PC-9 (cell line): ENCODE measurements at regions not wholly inside any gene's neighbourhood (a gene's known extent, or its start where the extent isn't known, plus 50 kb on each side); places are given as distances from the start of the nearest gene placed in this dataset.
A peak's percentile ranks its signal among the peaks of the same experiment; 100 is the strongest.
"Not testable (repeated sequence)": the region's sequence is repeated elsewhere in the genome, so short reads cannot be mapped to it uniquely, and the experiment has no call there.

ENCODE experiments used
- BruUV-seq: library from RNA; stranded (reverse); fragments of 400-500 nt; replicated peaks from 2 replicates; lab custom pipeline; 2021; lab: Mats Ljungman, UMichigan
- CTCF ChIA-PET: fragments of 300-600 bp; sonication (Branson Sonifier 250); formaldehyde crosslinking; loops from one replicate; lab custom pipeline; 2022; ENCODE audit warnings: antibody characterized with exemption; lab: Charles Lee
- POLR2A ChIA-PET: fragments of 300-600 bp; sonication (Branson Sonifier 250); formaldehyde crosslinking; loops from one replicate; lab custom pipeline; 2022; ENCODE audit warnings: antibody characterized with exemption; ENCODE audit not compliant: unreplicated experiment; lab: Charles Lee
- DNase-seq, 2 experiments: peaks; one replicate each; pipeline versions ENCODE4 v3.0.0 to v3.0.0-alpha.2; 2015 to 2022; ENCODE audit warnings: mixed read lengths in 1 of 2
- H2AFZ ChIP-seq: fragments of 200-600 bp; sonication (generic); 2 replicates; pipeline ENCODE4 v1.8.1; 2017; ENCODE audit warnings: antibody characterized with exemption
- H3F3A ChIP-seq: fragments of 200-600 bp; sonication (generic); 2 replicates; pipeline ENCODE4 v1.8.1; 2017; ENCODE audit warnings: antibody characterized with exemption, mild to moderate bottlenecking, low read depth; ENCODE audit not compliant: insufficient read depth
- H3K27ac ChIP-seq: fragments of 200-600 bp; sonication (generic); 2 replicates; pipeline ENCODE4 v1.6.1; 2016; ENCODE audit warnings: mixed run types
- H3K27me3 ChIP-seq: fragments of 200-600 bp; sonication (generic); 2 replicates; pipeline ENCODE4 v1.6.1; 2016; ENCODE audit warnings: low read depth, mixed run types; ENCODE audit not compliant: insufficient read depth
- H3K36me3 ChIP-seq: fragments of 200-600 bp; sonication (generic); 2 replicates; pipeline ENCODE4 v1.6.1; 2016; ENCODE audit warnings: low read depth, mixed run types
- H3K4me1 ChIP-seq: fragments of 200-600 bp; sonication (generic); replicated peaks from 2 replicates; pipeline ENCODE4 v1.6.1; 2016; ENCODE audit warnings: mixed run types; ENCODE audit not compliant: insufficient read depth
- H3K4me2 ChIP-seq: fragments of 200-600 bp; sonication (generic); 2 replicates; pipeline ENCODE4 v1.6.1; 2017; ENCODE audit warnings: mixed run types
- H3K4me3 ChIP-seq: fragments of 200-600 bp; sonication (generic); 2 replicates; pipeline ENCODE4 v1.6.1; 2016; ENCODE audit warnings: mixed run types
- H3K79me2 ChIP-seq: fragments of 200-600 bp; sonication (generic); 2 replicates; pipeline ENCODE4 v1.6.1; 2017; ENCODE audit warnings: low read depth, mixed run types
- H3K9me2 ChIP-seq: fragments of 200-600 bp; sonication (generic); 2 replicates; pipeline ENCODE4 v1.8.1; 2017; ENCODE audit warnings: mild to moderate bottlenecking; ENCODE audit not compliant: insufficient read depth
- H3K9me3 ChIP-seq: fragments of 200-600 bp; sonication (generic); 2 replicates; pipeline ENCODE4 v1.8.1; 2016; ENCODE audit warnings: low read depth; ENCODE audit not compliant: insufficient read depth
- H4K20me1 ChIP-seq: fragments of 200-600 bp; sonication (generic); 2 replicates; pipeline ENCODE4 v1.8.1; 2017; ENCODE audit not compliant: insufficient read depth
- CTCF ChIP-seq: fragments of 200-600 bp; sonication (generic); conservative IDR thresholded peaks from 2 replicates; pipeline ENCODE4 v1.6.1; 2017; ENCODE audit warnings: mixed run types, antibody characterized with exemption, mild to moderate bottlenecking, moderate library complexity
- EZH2 ChIP-seq: fragments of 200-600 bp; sonication (generic); IDR thresholded peaks from 2 replicates; pipeline ENCODE4 v1.8.0; 2017; ENCODE audit warnings: antibody characterized with exemption, low read depth
- intact Hi-C: fragments of 100-400 bp; cut with micrococcal nuclease; formaldehyde crosslinking; loops from one replicate; pipeline ENCODE4 v1.10.0; 2022; ENCODE audit not compliant: unreplicated experiment

- CTCF ChIA-PET = no interaction called here
- no peak for TF ChIP-seq CTCF
- TF ChIP-seq EZH2 = no peak
- no peaks in the 10 kb centered on the region for H3K27me3 ChIP-seq
- no peaks in the 10 kb centered on the region for H3K9me3 ChIP-seq
- 0 out of 2 replicates have a peak overlapping the region, but pooled peaks have one; percentile 25 for H2AFZ ChIP-seq
- H3K36me3 ChIP-seq = no peaks in the 10 kb centered on the region
- intact Hi-C loops = no loop called here
- H3K4me2 ChIP-seq = no peak overlapping the region
- no peak overlapping the region for H3K27ac ChIP-seq
- H4K20me1 ChIP-seq = no peaks in the 10 kb centered on the region
- H3K4me1 ChIP-seq = no peaks in the 10 kb centered on the region
- 0 out of 2 replicates have a peak, but pooled peaks cover 4% of the 10 kb centered on the region for H3K9me2 ChIP-seq
- H3K4me3 ChIP-seq = no peak overlapping the region
- BruUV-seq = no TSS peak
- no peaks in the 10 kb centered on the region for H3K79me2 ChIP-seq
- POLR2A ChIA-PET = no interaction called here
- no peaks in the 10 kb centered on the region for H3F3A ChIP-seq
- DNase-seq = no peak
Observed at GRCh38 chr4:126916049-126916625, 716.6 kb upstream of the INTU start.

DNA sequence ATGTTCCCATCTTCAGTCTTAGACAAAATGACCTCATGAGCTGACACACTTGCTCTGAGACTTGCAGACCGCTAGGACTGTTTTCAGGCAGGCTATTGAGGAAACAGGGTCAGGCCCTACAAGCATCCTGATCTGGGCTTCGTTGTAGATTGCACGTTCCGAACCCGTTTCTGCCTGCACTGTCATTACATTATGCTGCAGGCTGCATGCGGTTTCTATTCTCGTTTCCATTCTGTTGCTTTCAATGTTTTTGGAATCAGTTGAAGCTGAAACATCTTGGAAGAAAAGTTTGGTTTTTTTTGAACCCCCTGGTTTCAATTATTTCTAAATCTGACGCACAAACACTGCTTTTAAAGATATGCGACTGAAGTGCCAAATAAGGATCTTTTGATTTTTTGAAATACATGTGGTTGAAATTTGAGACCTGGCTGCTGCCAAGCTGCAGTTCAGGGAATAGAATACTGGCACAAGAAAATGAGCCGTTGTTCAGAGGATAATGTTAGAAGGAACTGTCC is 716.1 kb upstream of the INTU start:
- Histone ChIP-seq H3K27me3 (no peaks in the 10 kb centered on the region), H3K79me2 (no peaks in the 10 kb centered on the region), H3K4me2 (no peak overlapping the region), H3K27ac (no peak overlapping the region), H3K4me1 (no peaks in the 10 kb centered on the region), H3K36me3 (no peaks in the 10 kb centered on the region), H3K9me2 (0 out of 2 replicates have a peak, but pooled peaks cover 4% of the 10 kb centered on the region), H4K20me1 (no peaks in the 10 kb centered on the region), H2AFZ (0 out of 2 replicates have a peak overlapping the region, but pooled peaks have one; percentile 25), H3F3A (no peaks in the 10 kb centered on the region), H3K9me3 (no peaks in the 10 kb centered on the region), H3K4me3 (no peak overlapping the region)
- intact Hi-C loops = no loop called here
- no peak for DNase-seq
- no TSS peak for BruUV-seq
- no peak for TF ChIP-seq CTCF
- no peak for TF ChIP-seq EZH2
- ChIA-PET POLR2A (no interaction called here), CTCF (no interaction called here)

DNA sequence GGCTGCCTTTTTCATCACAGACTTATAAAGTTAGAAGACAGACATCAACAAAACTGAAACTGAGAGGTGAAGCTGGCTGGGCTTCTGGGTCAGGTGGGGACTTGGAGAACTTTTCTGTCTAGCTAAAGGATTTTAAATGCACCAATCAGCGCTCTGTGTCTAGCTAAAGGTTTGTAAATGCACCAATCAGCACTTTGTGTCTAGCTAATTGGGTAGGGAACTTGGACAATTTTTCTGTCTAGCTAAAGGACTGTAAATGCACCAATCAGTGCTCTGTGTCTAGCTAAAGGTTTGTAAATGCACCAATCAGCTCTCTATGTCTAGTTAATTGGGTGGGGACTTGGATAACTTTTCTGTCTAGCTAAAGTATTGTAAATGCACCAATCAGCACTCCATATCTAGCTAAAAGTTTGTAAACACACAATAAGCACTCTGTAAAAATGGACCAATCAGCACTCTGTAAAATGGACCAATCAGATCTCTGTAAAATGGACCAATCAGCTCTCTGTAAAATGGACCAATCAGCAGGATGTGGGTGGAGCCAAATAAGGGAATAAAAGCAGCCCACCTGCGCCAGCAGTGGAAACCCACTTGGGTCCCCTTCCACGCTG is 710.3 kb upstream of the INTU start:
- POLR2A ChIA-PET, H3K4me2 ChIP-seq, H3K9me2 ChIP-seq, H3K4me3 ChIP-seq, H3K27ac ChIP-seq, BruUV-seq, intact Hi-C loops, CTCF ChIA-PET, H3K36me3 ChIP-seq, H4K20me1 ChIP-seq, H3F3A ChIP-seq, H3K27me3 ChIP-seq, H3K9me3 ChIP-seq, H3K4me1 ChIP-seq, H2AFZ ChIP-seq, H3K79me2 ChIP-seq, DNase-seq: not testable (repeated sequence)
